ENCODE measurements at regions not wholly inside any gene's neighbourhood (a gene's known extent, or its start where the extent isn't known, plus 50 kb on each side); places are given as distances from the start of the nearest gene placed in this dataset.

DNA sequence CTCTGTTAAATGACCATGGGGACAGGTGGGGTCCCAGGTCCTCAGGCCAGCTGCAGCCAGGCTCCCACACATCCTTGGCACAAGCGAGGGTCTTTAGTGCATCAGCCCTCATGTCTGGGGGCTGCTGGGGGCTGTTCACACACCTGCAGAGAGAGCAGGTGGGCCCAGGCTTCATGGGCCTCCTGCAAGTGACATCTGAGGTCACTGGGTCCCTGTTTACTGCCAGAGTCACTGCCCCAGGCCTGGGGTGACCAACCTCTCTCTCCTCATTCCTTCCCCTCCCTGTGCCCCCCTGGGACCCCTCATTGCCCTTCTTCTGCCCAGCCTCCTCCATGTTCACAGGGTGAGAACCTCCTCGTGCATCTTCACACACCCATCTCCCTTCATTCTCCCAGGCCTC lies 92.4 kb downstream of the RTL6 start:
- TF ChIP-seq, protein P1, sequence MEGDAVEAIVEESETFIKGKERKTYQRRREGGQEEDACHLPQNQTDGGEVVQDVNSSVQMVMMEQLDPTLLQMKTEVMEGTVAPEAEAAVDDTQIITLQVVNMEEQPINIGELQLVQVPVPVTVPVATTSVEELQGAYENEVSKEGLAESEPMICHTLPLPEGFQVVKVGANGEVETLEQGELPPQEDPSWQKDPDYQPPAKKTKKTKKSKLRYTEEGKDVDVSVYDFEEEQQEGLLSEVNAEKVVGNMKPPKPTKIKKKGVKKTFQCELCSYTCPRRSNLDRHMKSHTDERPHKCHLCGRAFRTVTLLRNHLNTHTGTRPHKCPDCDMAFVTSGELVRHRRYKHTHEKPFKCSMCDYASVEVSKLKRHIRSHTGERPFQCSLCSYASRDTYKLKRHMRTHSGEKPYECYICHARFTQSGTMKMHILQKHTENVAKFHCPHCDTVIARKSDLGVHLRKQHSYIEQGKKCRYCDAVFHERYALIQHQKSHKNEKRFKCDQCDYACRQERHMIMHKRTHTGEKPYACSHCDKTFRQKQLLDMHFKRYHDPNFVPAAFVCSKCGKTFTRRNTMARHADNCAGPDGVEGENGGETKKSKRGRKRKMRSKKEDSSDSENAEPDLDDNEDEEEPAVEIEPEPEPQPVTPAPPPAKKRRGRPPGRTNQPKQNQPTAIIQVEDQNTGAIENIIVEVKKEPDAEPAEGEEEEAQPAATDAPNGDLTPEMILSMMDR (IDR thresholded peaks at IDR 0.05) = no peak
- no peak for DNase-seq (ENCODE audit: low spot score)
- H3K4me3 ChIP-seq = no peak overlapping the region
- H3K27ac ChIP-seq = no peak overlapping the region

DNA sequence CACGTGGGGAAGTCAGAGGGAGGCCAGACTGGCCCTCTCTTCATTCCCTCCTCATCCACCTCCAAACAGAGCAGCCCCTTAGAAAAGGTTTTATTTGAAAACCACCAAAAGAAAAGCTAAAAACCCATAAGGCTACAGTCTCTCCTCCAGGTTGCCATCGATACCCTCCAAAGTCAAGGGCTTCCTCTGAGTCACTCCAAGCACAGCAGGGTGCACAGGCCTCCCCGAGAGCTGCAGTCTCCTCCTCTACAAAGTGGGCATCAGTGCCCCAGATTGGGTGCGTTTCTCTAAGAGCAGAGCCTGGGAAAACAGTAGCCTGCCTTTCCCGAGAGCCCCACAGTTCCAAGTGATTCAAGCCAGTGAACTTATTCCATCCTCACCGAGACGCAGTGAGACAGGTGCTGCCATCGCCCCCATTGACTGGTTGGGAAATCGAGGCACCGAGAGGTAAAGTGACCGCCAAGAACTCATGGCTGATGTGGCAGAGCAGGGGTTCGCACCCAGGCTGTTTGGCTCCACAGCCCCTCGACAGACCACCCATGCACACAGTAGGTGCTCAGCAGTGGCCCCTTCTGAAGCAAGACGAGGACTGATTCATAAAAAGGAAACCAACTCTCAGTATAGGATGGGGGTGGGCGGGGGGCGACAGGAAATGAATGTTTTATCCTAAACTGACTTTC lies 91.7 kb upstream of the SHISAL1 start:
- Histone ChIP-seq H3K4me3 (no peak overlapping the region), H3K27ac (no peak overlapping the region)
- no peak for DNase-seq (ENCODE audit: low spot score)
- TF ChIP-seq, protein P1 (IDR thresholded peaks at IDR 0.05) = no peak

DNA sequence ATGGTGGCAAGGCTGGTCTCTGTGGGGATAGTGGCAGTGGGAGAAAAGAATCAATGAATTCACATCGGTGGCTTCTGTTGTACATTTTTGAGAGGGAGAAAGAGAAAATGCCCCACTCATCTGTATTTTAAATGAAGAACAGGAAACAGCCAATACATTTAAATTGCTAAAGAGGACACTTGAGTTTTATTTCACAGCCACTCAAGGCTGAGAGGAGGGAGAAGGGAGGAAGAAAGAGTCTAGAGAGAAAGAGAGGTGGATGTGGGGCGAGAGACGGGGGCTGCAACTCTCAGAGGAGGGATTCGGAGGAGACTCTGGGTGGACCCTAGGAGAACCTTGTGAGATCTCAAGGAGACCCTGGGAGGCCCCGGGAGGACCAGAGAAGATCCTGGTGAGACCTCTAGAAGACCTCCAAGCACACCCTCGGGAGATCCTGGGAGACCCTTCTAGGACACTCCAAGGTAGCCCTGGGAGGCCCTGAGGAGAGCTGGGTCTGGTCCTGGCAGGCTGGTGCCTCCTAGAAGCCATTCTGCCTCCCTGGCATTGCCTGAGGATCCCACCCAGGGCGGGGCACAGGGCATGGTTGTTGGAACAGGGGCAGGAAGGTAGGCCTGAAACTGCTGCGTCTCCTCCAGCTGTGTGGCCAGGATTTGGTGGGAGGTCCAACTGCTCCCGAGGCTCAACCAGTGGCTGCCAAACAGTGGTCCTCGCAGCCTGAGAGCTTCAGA lies 91.0 kb upstream of the SHISAL1 start:
- H3K4me3 ChIP-seq = no peak overlapping the region
- TF ChIP-seq, protein P1 (IDR thresholded peaks at IDR 0.05) = no peak
- H3K27ac ChIP-seq = no peak overlapping the region
- DNase-seq (ENCODE audit: low spot score) = peak; percentile 57

DNA sequence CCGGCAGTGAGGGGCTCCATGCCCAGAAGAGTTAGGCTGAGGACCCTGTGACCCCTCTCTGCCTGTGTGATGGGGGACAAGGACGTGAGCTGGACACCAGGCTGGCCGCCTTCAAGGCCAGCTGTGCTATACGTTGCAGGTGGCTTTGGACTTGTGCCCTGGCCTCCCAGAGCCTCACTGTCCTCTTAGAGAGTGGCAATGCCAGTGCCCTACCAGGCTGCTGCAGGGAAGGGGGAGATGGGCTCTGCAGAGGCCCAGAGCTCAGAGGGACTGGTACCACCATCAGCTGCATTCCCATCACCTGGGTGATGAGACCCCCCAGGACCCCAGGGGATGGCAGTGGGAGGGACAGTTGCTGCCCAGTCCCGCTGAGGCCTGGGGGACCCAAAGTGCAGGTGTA lies 90.4 kb upstream of the SHISAL1 start:
- no peak overlapping the region for H3K4me3 ChIP-seq
- TF ChIP-seq, protein P1 (IDR thresholded peaks at IDR 0.05) = no peak
- peak; percentile 68 for DNase-seq (ENCODE audit: low spot score)
- no peak overlapping the region for H3K27ac ChIP-seq

DNA sequence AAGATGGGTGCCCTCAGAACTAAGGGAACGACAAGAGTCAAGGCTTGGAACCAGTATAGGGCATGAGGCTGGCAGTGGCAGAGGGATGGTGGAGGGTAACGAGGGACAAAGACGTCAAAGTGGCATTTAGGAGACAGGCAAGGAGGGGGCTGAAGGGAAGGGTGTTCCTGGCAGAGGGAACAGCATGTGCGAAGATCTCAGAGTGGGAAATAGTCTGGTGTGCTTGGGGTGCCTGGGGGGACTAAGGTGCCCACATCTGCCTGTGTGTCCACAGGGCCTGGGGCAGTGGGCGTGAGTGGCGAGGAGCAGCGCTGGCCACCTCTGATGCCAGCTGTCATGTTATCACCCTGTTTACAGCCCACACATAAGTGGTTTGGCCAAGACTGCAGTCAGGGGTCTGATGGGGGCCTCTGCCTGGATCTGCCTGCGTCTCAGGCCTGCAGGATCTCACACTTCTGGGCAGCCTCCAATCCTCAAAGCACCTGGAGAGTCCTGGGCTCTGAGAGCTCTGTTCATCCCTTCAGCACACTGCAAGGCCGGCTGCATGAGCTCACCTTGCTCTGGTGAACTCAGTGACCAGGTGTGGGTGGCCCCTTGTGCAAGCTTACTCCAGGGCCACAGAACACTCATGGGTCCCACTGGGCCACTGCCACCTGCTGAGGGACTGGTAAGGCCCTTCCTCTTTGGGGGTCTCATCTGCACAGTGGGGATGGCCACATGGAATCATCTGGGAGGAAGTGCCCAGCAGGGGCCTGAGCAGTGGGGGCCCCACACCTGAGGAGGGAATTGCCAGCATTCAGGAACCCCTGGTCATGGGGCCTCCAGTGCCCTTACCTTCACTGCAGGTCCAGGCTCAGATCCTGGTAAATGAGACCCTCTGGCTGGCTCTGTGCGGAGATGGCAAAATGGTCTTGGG lies 89.7 kb upstream of the SHISAL1 start:
- TF ChIP-seq, protein P1 (IDR thresholded peaks at IDR 0.05) = no peak
- Histone ChIP-seq H3K4me3 (no peak overlapping the region), H3K27ac (no peak overlapping the region)
- DNase-seq (ENCODE audit: low spot score) = peak; percentile 60

DNA sequence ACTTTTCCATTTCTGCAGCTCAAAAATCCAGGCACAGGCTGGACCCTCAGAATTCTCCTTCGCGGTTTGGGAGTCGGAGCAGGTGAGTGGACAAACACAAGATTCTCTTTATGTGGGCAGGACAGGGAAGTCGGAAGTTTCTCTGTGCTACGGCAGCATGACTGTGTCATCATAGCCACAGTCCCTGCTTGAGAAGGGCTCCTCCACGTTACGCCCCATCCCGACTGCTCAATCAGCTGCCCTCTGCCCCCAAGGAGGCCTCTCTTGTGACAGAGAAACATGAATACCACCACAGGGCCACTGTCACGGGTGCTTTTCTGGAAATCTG lies 89.0 kb upstream of the SHISAL1 start:
- no peak overlapping the region for H3K4me3 ChIP-seq
- no peak overlapping the region for H3K27ac ChIP-seq
- TF ChIP-seq, protein P1 (IDR thresholded peaks at IDR 0.05) = no peak
- DNase-seq (ENCODE audit: low spot score) = no peak
